BLaER1 treated with 17β-estradiol and CSF1 and Interleukin-3, amounts not matched to agents 10 nM and 100 nM (cell line): ENCODE measurements at regions not wholly inside any gene's neighbourhood (a gene's known extent, or its start where the extent isn't known, plus 50 kb on each side); places are given as distances from the start of the nearest gene placed in this dataset.
A peak's percentile ranks its signal among the peaks of the same experiment; 100 is the strongest.

ENCODE experiments used
- H3K27ac ChIP-seq, 11 experiments: shearing (Covaris generic); formaldehyde crosslinking; 2 replicates each; pipeline ENCODE4 v1.8.1; 2022
- H3K27me3 ChIP-seq, 11 experiments: shearing (Covaris generic); formaldehyde crosslinking; 2 replicates each; pipeline ENCODE4 v1.8.1; 2022
- H3K36me3 ChIP-seq, 11 experiments: shearing (Covaris generic); formaldehyde crosslinking; 2 replicates each; pipeline ENCODE4 v1.8.1; 2022
- H3K4me1 ChIP-seq, 10 experiments: shearing (Covaris generic); formaldehyde crosslinking; 2 replicates each; pipeline ENCODE4 v1.8.1; 2022
- H3K4me2 ChIP-seq, 11 experiments: shearing (Covaris generic); formaldehyde crosslinking; 2 replicates each; pipeline ENCODE4 v1.8.1; 2022
- H3K4me3 ChIP-seq, 10 experiments: shearing (Covaris generic); formaldehyde crosslinking; 2 replicates each; pipeline ENCODE4 v1.8.1; 2022
- H3K9ac ChIP-seq, 11 experiments: shearing (Covaris generic); formaldehyde crosslinking; 2 replicates each; pipeline ENCODE4 v1.8.1; 2022
- H3K9me3 ChIP-seq, 11 experiments: shearing (Covaris generic); formaldehyde crosslinking; replicated peaks in 1 of 11; 2 replicates each; pipeline ENCODE4 v1.8.1; 2022
- H4K20me1 ChIP-seq, 11 experiments: shearing (Covaris generic); formaldehyde crosslinking; 2 replicates each; pipeline ENCODE4 v1.8.1; 2022
- Cebpa-rat ChIP-seq, 11 experiments: shearing (Covaris generic); IDR thresholded peaks; 2 replicates each; pipeline ENCODE4 v1.8.1; 2022

- no peak overlapping the region for H3K9ac ChIP-seq
- no peak overlapping the region for H3K27ac ChIP-seq
- H3K4me2 ChIP-seq, result no peak overlapping the region
- peaks cover 0 to 17% (median 11%) of the 10 kb centered on the region in 10 experiments; a peak in 14 of 20 replicates for H3K4me1 ChIP-seq
- peaks cover 42 to 51% (median 44%) of the 10 kb centered on the region in 11 experiments for H3K27me3 ChIP-seq
- no peak for TF ChIP-seq Cebpa-rat (IDR thresholded peaks at IDR 0.05)
- H3K36me3 ChIP-seq, result no peaks in the 10 kb centered on the region
- peaks cover 0 to 24% (median 13%) of the 10 kb centered on the region in 11 experiments; a peak in 13 of 22 replicates for H3K9me3 ChIP-seq
- no peaks in the 10 kb centered on the region for H4K20me1 ChIP-seq
- H3K4me3 ChIP-seq, result no peak overlapping the region
Measured at GRCh38 chr6:28585335-28585734, 59.7 kb downstream of the GPX5 start.

GRCh38 chr6:28586324-28586723 is 60.6 kb downstream of the GPX5 start:
- Histone ChIP-seq H3K9ac (no peak overlapping the region), H3K36me3 (no peaks in the 10 kb centered on the region), H3K27me3 (peaks cover 43 to 54% (median 46%) of the 10 kb centered on the region in 11 experiments), H4K20me1 (no peaks in the 10 kb centered on the region), H3K4me1 (peaks cover 0 to 17% (median 11%) of the 10 kb centered on the region in 10 experiments; a peak in 14 of 20 replicates), H3K4me3 (no peak overlapping the region), H3K27ac (no peak overlapping the region), H3K4me2 (no peak overlapping the region), H3K9me3 (peaks cover 0 to 24% (median 13%) of the 10 kb centered on the region in 11 experiments; a peak in 13 of 22 replicates)
- no peak for TF ChIP-seq Cebpa-rat (IDR thresholded peaks at IDR 0.05)

- Histone ChIP-seq H3K9ac (no peak overlapping the region), H4K20me1 (no peaks in the 10 kb centered on the region), H3K27ac (no peak overlapping the region), H3K4me3 (no peak overlapping the region), H3K4me2 (peak overlapping the region in 8 of 11 experiments; percentile 5 to 22 (median 13); a peak in 9 of 22 replicates), H3K36me3 (no peaks in the 10 kb centered on the region), H3K4me1 (peaks cover 0 to 17% (median 11%) of the 10 kb centered on the region in 10 experiments; a peak in 14 of 20 replicates), H3K27me3 (peaks cover 43 to 54% (median 47%) of the 10 kb centered on the region in 11 experiments), H3K9me3 (peaks cover 0 to 24% (median 13%) of the 10 kb centered on the region in 11 experiments; a peak in 13 of 22 replicates)
- no peak for TF ChIP-seq Cebpa-rat (IDR thresholded peaks at IDR 0.05)
Measured at GRCh38 chr6:28586962-28587745, 61.5 kb downstream of the GPX5 start.

GRCh38 chr6:28587746-28588075 is 62.0 kb downstream of the GPX5 start:
- H3K4me2 ChIP-seq, result 0 out of 22 replicates have a peak overlapping the region, but pooled peaks of 3 of the 11 experiments have one; percentile 13 to 22 (median 19)

GRCh38 chr6:28588666-28589065 is 63.0 kb downstream of the GPX5 start:
- H3K4me3 ChIP-seq, result no peak overlapping the region
- H3K27me3 ChIP-seq, result peaks cover 43 to 54% (median 47%) of the 10 kb centered on the region in 11 experiments
- H3K4me1 ChIP-seq, result peaks cover 0 to 17% (median 11%) of the 10 kb centered on the region in 10 experiments; a peak in 14 of 20 replicates
- no peaks in the 10 kb centered on the region for H3K36me3 ChIP-seq
- TF ChIP-seq Cebpa-rat (IDR thresholded peaks at IDR 0.05), result no peak
- H4K20me1 ChIP-seq, result no peaks in the 10 kb centered on the region
- H3K27ac ChIP-seq, result no peak overlapping the region
- no peak overlapping the region for H3K9ac ChIP-seq
- peaks cover 0 to 24% (median 13%) of the 10 kb centered on the region in 11 experiments; a peak in 13 of 22 replicates for H3K9me3 ChIP-seq
- peak overlapping the region in 8 of 11 experiments; percentile 21 to 62 (median 60); a peak in 14 of 22 replicates for H3K4me2 ChIP-seq

More at GRCh38 chr6:28587746-28588075, 62.0 kb downstream of the GPX5 start:
- Histone ChIP-seq H3K36me3 (no peaks in the 10 kb centered on the region), H3K9me3 (peaks cover 0 to 24% (median 13%) of the 10 kb centered on the region in 11 experiments; a peak in 13 of 22 replicates), H4K20me1 (no peaks in the 10 kb centered on the region), H3K9ac (no peak overlapping the region), H3K27me3 (peaks cover 43 to 54% (median 47%) of the 10 kb centered on the region in 11 experiments), H3K27ac (no peak overlapping the region), H3K4me3 (no peak overlapping the region), H3K4me1 (peaks cover 0 to 17% (median 11%) of the 10 kb centered on the region in 10 experiments; a peak in 14 of 20 replicates)
- no peak for TF ChIP-seq Cebpa-rat (IDR thresholded peaks at IDR 0.05)

GRCh38 chr6:28589234-28589956 is 63.7 kb downstream of the GPX5 start:
- no peak overlapping the region for H3K27ac ChIP-seq

GRCh38 chr6:28589957-28590349 is 64.3 kb downstream of the GPX5 start:
- peaks cover 0 to 24% (median 13%) of the 10 kb centered on the region in 11 experiments; a peak in 13 of 22 replicates for H3K9me3 ChIP-seq
- H3K36me3 ChIP-seq, result no peaks in the 10 kb centered on the region
- H3K4me2 ChIP-seq, result peak overlapping the region in 10 of 11 experiments; percentile 21 to 62 (median 58); a peak in 17 of 22 replicates
- H3K4me3 ChIP-seq, result peak overlapping the region in 2 of 10 experiments; percentile 15 to 25; a peak in 1 of 20 replicates
- peaks cover 0 to 17% (median 11%) of the 10 kb centered on the region in 10 experiments; a peak in 14 of 20 replicates for H3K4me1 ChIP-seq
- no peak for TF ChIP-seq Cebpa-rat (IDR thresholded peaks at IDR 0.05)
- no peak overlapping the region for H3K27ac ChIP-seq
- no peak overlapping the region for H3K9ac ChIP-seq
- peaks cover 43 to 54% (median 47%) of the 10 kb centered on the region in 11 experiments for H3K27me3 ChIP-seq
- H4K20me1 ChIP-seq, result no peaks in the 10 kb centered on the region

More at GRCh38 chr6:28589234-28589956, 63.7 kb downstream of the GPX5 start:
- H3K9me3 ChIP-seq, result peaks cover 0 to 24% (median 13%) of the 10 kb centered on the region in 11 experiments; a peak in 13 of 22 replicates
- H3K27me3 ChIP-seq, result peaks cover 43 to 54% (median 47%) of the 10 kb centered on the region in 11 experiments
- no peaks in the 10 kb centered on the region for H4K20me1 ChIP-seq
- H3K4me2 ChIP-seq, result peak overlapping the region; percentile 21 to 62 (median 58)
- H3K9ac ChIP-seq, result no peak overlapping the region
- TF ChIP-seq Cebpa-rat (IDR thresholded peaks at IDR 0.05), result no peak
- peaks cover 0 to 17% (median 11%) of the 10 kb centered on the region in 10 experiments; a peak in 14 of 20 replicates for H3K4me1 ChIP-seq
- peak overlapping the region in 4 of 10 experiments; percentile 7 to 28 (median 20); a peak in 5 of 20 replicates for H3K4me3 ChIP-seq
- no peaks in the 10 kb centered on the region for H3K36me3 ChIP-seq

GRCh38 chr6:28597217-28597835 is 71.6 kb downstream of the GPX5 start:
- no peak overlapping the region for H3K27ac ChIP-seq
- peaks cover 0 to 3% (median 0%) of the 10 kb centered on the region in 11 experiments; a peak in 3 of 22 replicates for H3K27me3 ChIP-seq
- no peak overlapping the region for H3K4me2 ChIP-seq
- H4K20me1 ChIP-seq, result no peaks in the 10 kb centered on the region
- no peak overlapping the region for H3K9ac ChIP-seq
- no peak overlapping the region for H3K4me3 ChIP-seq
- TF ChIP-seq Cebpa-rat (IDR thresholded peaks at IDR 0.05), result no peak
- no peaks in the 10 kb centered on the region for H3K36me3 ChIP-seq
- peaks cover 0 to 5% (median 0%) of the 10 kb centered on the region in 10 experiments; a peak in 1 of 20 replicates for H3K4me1 ChIP-seq
- peaks cover 0 to 18% (median 13%) of the 10 kb centered on the region in 11 experiments; a peak in 14 of 22 replicates for H3K9me3 ChIP-seq
